ENCODE measurements at regions not wholly inside any gene's neighbourhood (a gene's known extent, or its start where the extent isn't known, plus 50 kb on each side); places are given as distances from the start of the nearest gene placed in this dataset.

GRCh38 chr18:43605224-43605623 lies 327.9 kb upstream of the SYT4 start:
- no peak for TF ChIP-seq CTCF (IDR thresholded peaks at IDR 0.05)
- TF ChIP-seq POLR2A (IDR thresholded peaks at IDR 0.05), result no peak
- no peak for TF ChIP-seq POLR2AphosphoS5 (IDR thresholded peaks at IDR 0.05)
- TF ChIP-seq EP300 (IDR thresholded peaks at IDR 0.05; ENCODE audit: low read depth), result no peak

Data from transverse colon (tissue), 4 donors.